IMR-90 (cell line): ENCODE measurements at regions not wholly inside any gene's neighbourhood (a gene's known extent, or its start where the extent isn't known, plus 50 kb on each side); places are given as distances from the start of the nearest gene placed in this dataset.

Experiments
- ATAC-seq: fragments of 200-7000 bp; cut with Tn5 transposase; 2 replicates; pipeline ENCODE4 v1.9.1; 2020; ENCODE audit warnings: low read depth, mild to moderate bottlenecking, moderate library complexity
- BruUV-seq: library from RNA; stranded (reverse); fragments of 400-500 nt; replicated peaks from 2 replicates; lab custom pipeline; 2021; lab: Mats Ljungman, UMichigan
- CTCF ChIA-PET: fragments of 300-600 bp; formaldehyde crosslinking; extraction: SDS; loops from one replicate; lab custom pipeline; 2021; ENCODE audit warnings: antibody characterized with exemption; lab: Yijun Ruan, JAX
- POLR2A ChIA-PET: fragments of 300-600 bp; sonication (Branson Sonifier 250); formaldehyde crosslinking; loops from one replicate; lab custom pipeline; 2022; ENCODE audit warnings: antibody characterized with exemption; ENCODE audit not compliant: unreplicated experiment; lab: Charles Lee
- DNase-seq: peaks from one replicate; pipeline ENCODE4 v3.0.0; 2013
- H2AFZ ChIP-seq: replicated peaks from 2 replicates; pipeline ENCODE3; 2013; ENCODE audit warnings: low read length, mild to moderate bottlenecking; ENCODE audit not compliant: poor library complexity
- H2AK5ac ChIP-seq: 2 replicates; pipeline ENCODE4 v1.6.1; 2013; ENCODE audit warnings: low read depth, low read length, inconsistent platforms
- H2AK9ac ChIP-seq: replicated peaks from 2 replicates; pipeline ENCODE3; 2013; ENCODE audit warnings: mild to moderate bottlenecking, low read depth, low read length, moderate library complexity; ENCODE audit not compliant: poor library complexity
- H2BK120ac ChIP-seq: 2 replicates; pipeline ENCODE4 v1.6.1; 2013; ENCODE audit warnings: low read depth, low read length, inconsistent platforms
- H2BK15ac ChIP-seq: 3 replicates; pipeline ENCODE4 v1.6.1; 2013; ENCODE audit warnings: low read depth, low read length, inconsistent platforms
- H2BK20ac ChIP-seq: 2 replicates; pipeline ENCODE4 v1.6.1; 2013; ENCODE audit warnings: low read depth, mild to moderate bottlenecking, inconsistent platforms, low read length, moderate library complexity
- H2BK5ac ChIP-seq: 2 replicates; pipeline ENCODE4 v1.6.1; 2013; ENCODE audit warnings: mild to moderate bottlenecking, low read depth, low read length, inconsistent platforms; ENCODE audit not compliant: poor library complexity, severe bottlenecking
- H3K14ac ChIP-seq: replicated peaks from 2 replicates; pipeline ENCODE4 v1.6.1; 2013; ENCODE audit warnings: low read depth, low read length, inconsistent platforms
- H3K18ac ChIP-seq: 2 replicates; pipeline ENCODE4 v1.6.1; 2013; ENCODE audit warnings: low read depth, low read length, control low read depth
- H3K23ac ChIP-seq: 2 replicates; pipeline ENCODE4 v1.6.1; 2013; ENCODE audit warnings: low read depth, low read length, inconsistent platforms
- H3K27ac ChIP-seq: 2 replicates; pipeline ENCODE4 v1.5.1; 2013; ENCODE audit warnings: mild to moderate bottlenecking, control low read depth, low read length; ENCODE audit not compliant: insufficient read depth
- H3K27me3 ChIP-seq: 2 replicates; pipeline ENCODE4 v1.6.1; 2013; ENCODE audit warnings: low read length; ENCODE audit not compliant: control insufficient read depth, insufficient read depth
- H3K36me3 ChIP-seq: 2 replicates; pipeline ENCODE4 v1.6.1; 2013; ENCODE audit warnings: low read length, mixed read lengths; ENCODE audit not compliant: control insufficient read depth, insufficient read depth
- H3K4ac ChIP-seq: 2 replicates; pipeline ENCODE4 v1.6.1; 2013; ENCODE audit warnings: low read depth, low read length, inconsistent platforms
- H3K4me1 ChIP-seq: 2 replicates; pipeline ENCODE4 v1.6.1; 2013; ENCODE audit warnings: low read length, mixed read lengths; ENCODE audit not compliant: control insufficient read depth, insufficient read depth
- H3K4me2 ChIP-seq: 2 replicates; pipeline ENCODE4 v1.6.1; 2013; ENCODE audit warnings: low read depth, mild to moderate bottlenecking, control low read depth, low read length, moderate library complexity
- H3K4me3 ChIP-seq: 2 replicates; pipeline ENCODE4 v1.5.1; 2013; ENCODE audit warnings: low read depth, mild to moderate bottlenecking, control low read depth, low read length, moderate library complexity; ENCODE audit not compliant: insufficient read depth
- H3K56ac ChIP-seq: 2 replicates; pipeline ENCODE4 v1.6.1; 2013; ENCODE audit warnings: low read length, inconsistent platforms; ENCODE audit not compliant: insufficient read depth; ENCODE audit errors: extremely low read depth
- H3K79me1 ChIP-seq, 2 experiments: 2 replicates each; pipeline ENCODE4 v1.6.1; 2013; ENCODE audit warnings: low read length in 2 of 2, inconsistent platforms in 1 of 2, low read depth in 1 of 2
- H3K9ac ChIP-seq: 2 replicates; pipeline ENCODE4 v1.6.1; 2013; ENCODE audit warnings: low read depth, low read length, control low read depth
- H3K9me1 ChIP-seq: 2 replicates; pipeline ENCODE4 v1.6.1; 2013; ENCODE audit warnings: low read length, inconsistent platforms; ENCODE audit not compliant: insufficient read depth
- H3K9me3 ChIP-seq: 2 replicates; pipeline ENCODE4 v1.6.1; 2013; ENCODE audit warnings: low read length; ENCODE audit not compliant: control insufficient read depth, insufficient read depth
- H4K20me1 ChIP-seq: 2 replicates; pipeline ENCODE4 v1.6.1; 2013; ENCODE audit warnings: low read length, inconsistent platforms; ENCODE audit not compliant: insufficient read depth
- H4K5ac ChIP-seq: 2 replicates; pipeline ENCODE4 v1.6.1; 2013; ENCODE audit warnings: mild to moderate bottlenecking, low read depth, low read length, control low read depth
- H4K8ac ChIP-seq, 2 experiments: 2 replicates each; pipeline ENCODE4 v1.6.1; 2013; ENCODE audit warnings: low read depth in 2 of 2, low read length in 2 of 2, control low read depth in 1 of 2, inconsistent platforms in 1 of 2
- H4K91ac ChIP-seq: 2 replicates; pipeline ENCODE4 v1.6.1; 2013; ENCODE audit warnings: low read depth, low read length, inconsistent platforms; ENCODE audit not compliant: insufficient read depth
- MAZ ChIP-seq: IDR thresholded peaks from 2 replicates; pipeline ENCODE4 v1.6.1; 2012; ENCODE audit warnings: low read depth, mild to moderate bottlenecking, low read length, improper control_type of control experiment, moderate library complexity, borderline replicate concordance
- SMC3 ChIP-seq: fragments of 150-350 bp; IDR thresholded peaks from 2 replicates; pipeline ENCODE4 v1.6.1; 2016; ENCODE audit warnings: low read depth, mild to moderate bottlenecking, antibody characterized with exemption, low read length, moderate library complexity
- whole genome bisulfite sequencing, 2 experiments: methylation state at CpG; one replicate each; pipeline versions ENCODE4 v1.1.5 to v1.1.7; 2013; ENCODE audit warnings: missing lambda C conversion rate in 2 of 2; ENCODE audit not compliant: insufficient read length in 1 of 2; ENCODE audit errors: extremely low coverage in 2 of 2; 5-methylcytosine and 5-hydroxymethylcytosine counted together
- dilution Hi-C: fragments of 300-500 bp; cut with HindIII; formaldehyde crosslinking; loops from one replicate; pipeline ENCODE4 v1.14.3; 2018; ENCODE audit warnings: low sequenced_read_pairs; ENCODE audit not compliant: unreplicated experiment
- in situ Hi-C: fragments of 300-500 bp; cut with MboI; formaldehyde crosslinking; loops from 3 replicates; pipeline ENCODE4 v1.14.3; 2019; ENCODE audit warnings: low sequenced_read_pairs, inconsistent platforms, mixed read lengths
- intact Hi-C: fragments of 100-400 bp; cut with micrococcal nuclease; formaldehyde crosslinking; loops from 2 replicates; pipeline ENCODE4 v1.10.0; 2022

DNA sequence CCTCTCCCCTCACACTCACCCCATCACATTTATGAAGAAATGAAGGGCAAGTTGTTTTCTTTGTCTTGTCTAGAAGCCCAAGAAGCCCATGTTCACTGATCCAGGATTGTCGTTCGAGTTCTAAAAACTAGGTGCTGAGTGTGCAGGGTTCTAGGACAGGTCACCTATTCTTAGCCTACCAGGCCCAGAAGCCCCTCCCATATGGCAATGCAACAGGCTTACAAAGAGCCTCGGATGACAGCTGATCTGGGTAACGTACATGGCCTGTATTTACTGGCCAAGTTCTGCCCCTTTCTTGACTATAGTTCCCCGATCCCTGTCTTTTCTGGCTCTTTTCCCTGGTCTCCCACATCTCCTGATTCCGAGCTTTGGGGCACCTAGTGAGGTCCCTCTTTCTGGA lies 160.9 kb downstream of the FZD1 start:
- Histone ChIP-seq H3K27me3 (peaks cover 1% of the 10 kb centered on the region), H3K4me1 (no peaks in the 10 kb centered on the region), H3K9me1 (no peaks in the 10 kb centered on the region), H3K18ac (no peak overlapping the region), H2BK120ac (no peak overlapping the region), H3K9me3 (no peaks in the 10 kb centered on the region), H4K20me1 (no peaks in the 10 kb centered on the region), H3K4ac (no peak overlapping the region), H4K91ac (no peak overlapping the region), H3K4me3 (no peak overlapping the region), H2AK5ac (no peak overlapping the region), H2AK9ac (no peak overlapping the region), H4K5ac (no peak overlapping the region), H2BK5ac (no peak overlapping the region), H3K27ac (no peak overlapping the region), H2AFZ (no peak overlapping the region), H3K79me1 (no peaks in the 10 kb centered on the region), H3K36me3 (no peaks in the 10 kb centered on the region), H2BK20ac (no peak overlapping the region), H3K14ac (no peak overlapping the region), H3K4me2 (no peak overlapping the region), H2BK15ac (no peak overlapping the region), H3K56ac (no peak overlapping the region), H3K9ac (no peak overlapping the region), H3K23ac (no peak overlapping the region), H4K8ac (no peak overlapping the region)
- TF ChIP-seq SMC3 (no peak), MAZ (no peak)
- intact Hi-C loops (no loop called here), dilution Hi-C loops (no loop called here), in situ Hi-C loops (no loop called here)
- 76% methylated on average over 3 of the region's 6 CpGs; no CpG with 5 or more reads in 1 of the 2 experiments for WGBS, 2 experiments
- POLR2A ChIA-PET, result no interaction called here
- ATAC-seq (no peak), DNase-seq (no peak)
- no TSS peak for BruUV-seq
- CTCF ChIA-PET, result no interaction called here
